ENCODE measurements at regions not wholly inside any gene's neighbourhood (a gene's known extent, or its start where the extent isn't known, plus 50 kb on each side); places are given as distances from the start of the nearest gene placed in this dataset.
"Not testable (repeated sequence)": the region's sequence is repeated elsewhere in the genome, so short reads cannot be mapped to it uniquely, and the experiment has no call there.

DNA sequence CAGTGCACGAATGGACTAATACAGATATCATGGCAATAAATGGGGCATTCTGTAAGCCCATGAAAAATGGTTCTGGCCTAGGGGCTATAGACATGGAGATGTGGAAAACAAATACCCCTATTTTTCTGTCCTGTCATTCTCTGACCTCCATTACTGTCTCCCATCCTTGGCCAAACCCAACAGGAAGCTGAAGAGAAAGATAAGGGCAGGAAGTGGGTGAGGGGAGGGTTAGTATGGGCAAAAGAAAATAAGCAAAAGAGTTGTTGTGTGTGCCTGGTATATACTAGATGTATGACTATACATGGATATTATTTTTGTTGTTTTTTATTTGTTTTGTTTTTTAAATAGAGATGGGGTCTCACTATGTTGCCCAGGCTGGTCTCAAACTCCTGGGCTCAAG, 339.3 kb downstream of the PCNX1 start:
- no peaks in the 10 kb centered on the region for H3K27me3 Mint-ChIP-seq (ENCODE audit: low read depth)
- no peak for DNase-seq (ENCODE audit: low read depth, low spot score)
- no peak overlapping the region for H3K27ac Mint-ChIP-seq (ENCODE audit: unreplicated experiment)
- H3K36me3 Mint-ChIP-seq (ENCODE audit: low read depth) = peaks cover 9% of the 10 kb centered on the region
- no peak overlapping the region for H3K4me3 Mint-ChIP-seq
- peaks cover 15% of the 10 kb centered on the region for H3K9me3 Mint-ChIP-seq
- H3K4me1 Mint-ChIP-seq = no peaks in the 10 kb centered on the region
- TF ChIP-seq, protein P1, sequence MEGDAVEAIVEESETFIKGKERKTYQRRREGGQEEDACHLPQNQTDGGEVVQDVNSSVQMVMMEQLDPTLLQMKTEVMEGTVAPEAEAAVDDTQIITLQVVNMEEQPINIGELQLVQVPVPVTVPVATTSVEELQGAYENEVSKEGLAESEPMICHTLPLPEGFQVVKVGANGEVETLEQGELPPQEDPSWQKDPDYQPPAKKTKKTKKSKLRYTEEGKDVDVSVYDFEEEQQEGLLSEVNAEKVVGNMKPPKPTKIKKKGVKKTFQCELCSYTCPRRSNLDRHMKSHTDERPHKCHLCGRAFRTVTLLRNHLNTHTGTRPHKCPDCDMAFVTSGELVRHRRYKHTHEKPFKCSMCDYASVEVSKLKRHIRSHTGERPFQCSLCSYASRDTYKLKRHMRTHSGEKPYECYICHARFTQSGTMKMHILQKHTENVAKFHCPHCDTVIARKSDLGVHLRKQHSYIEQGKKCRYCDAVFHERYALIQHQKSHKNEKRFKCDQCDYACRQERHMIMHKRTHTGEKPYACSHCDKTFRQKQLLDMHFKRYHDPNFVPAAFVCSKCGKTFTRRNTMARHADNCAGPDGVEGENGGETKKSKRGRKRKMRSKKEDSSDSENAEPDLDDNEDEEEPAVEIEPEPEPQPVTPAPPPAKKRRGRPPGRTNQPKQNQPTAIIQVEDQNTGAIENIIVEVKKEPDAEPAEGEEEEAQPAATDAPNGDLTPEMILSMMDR (conservative IDR thresholded peaks at IDR 0.05) = no peak

DNA sequence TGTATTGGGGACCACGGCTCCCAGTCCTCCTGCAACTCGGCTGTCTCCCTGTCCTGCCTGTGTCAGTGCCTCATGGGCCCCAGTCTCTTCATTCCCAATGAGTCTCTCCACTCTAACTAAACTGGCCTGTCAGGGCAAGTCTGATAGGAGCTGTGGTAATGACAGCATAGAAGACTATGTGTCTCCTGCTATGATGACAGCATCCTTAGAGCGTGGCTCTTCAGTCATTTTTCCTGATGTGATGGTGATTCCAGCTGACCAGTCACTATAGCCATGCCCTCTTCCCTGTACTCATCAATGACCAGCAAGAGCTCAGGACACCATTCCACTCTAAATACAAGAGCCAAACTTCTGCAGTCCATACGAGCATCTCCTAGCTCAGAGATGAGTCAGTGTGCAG, 339.8 kb downstream of the PCNX1 start:
- H3K4me3 Mint-ChIP-seq = no peak overlapping the region
- peaks cover 15% of the 10 kb centered on the region for H3K9me3 Mint-ChIP-seq
- H3K27ac Mint-ChIP-seq (ENCODE audit: unreplicated experiment) = peak overlapping the region; percentile 23
- TF ChIP-seq, protein P1 (conservative IDR thresholded peaks at IDR 0.05) = no peak
- no peaks in the 10 kb centered on the region for H3K4me1 Mint-ChIP-seq
- H3K27me3 Mint-ChIP-seq (ENCODE audit: low read depth) = no peaks in the 10 kb centered on the region
- H3K36me3 Mint-ChIP-seq (ENCODE audit: low read depth) = peaks cover 9% of the 10 kb centered on the region
- DNase-seq (ENCODE audit: low read depth, low spot score) = no peak

DNA sequence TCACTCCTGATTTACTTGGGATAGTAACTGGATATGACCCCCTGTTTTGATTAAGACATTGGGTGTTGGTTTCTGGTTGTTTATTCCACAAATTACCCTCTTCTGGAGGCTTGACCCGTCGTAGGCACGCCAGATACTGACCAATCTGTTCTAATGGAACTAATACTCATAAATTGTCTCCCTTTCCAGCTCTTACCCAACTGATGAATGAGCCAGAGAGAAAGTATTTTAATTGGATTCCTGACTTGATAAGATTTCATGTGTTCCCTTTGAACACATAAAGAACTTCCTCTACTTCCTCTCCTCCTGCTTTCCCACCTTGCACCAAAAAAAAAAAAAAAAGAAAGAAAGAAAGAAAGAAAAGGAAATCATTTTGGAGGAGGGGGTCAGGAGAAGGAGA, 340.9 kb downstream of the PCNX1 start:
- TF ChIP-seq, protein P1 (conservative IDR thresholded peaks at IDR 0.05) = no peak
- Mint-ChIP-seq H3K4me1 (no peaks in the 10 kb centered on the region), H3K36me3 (ENCODE audit: low read depth) (peaks cover 9% of the 10 kb centered on the region), H3K27me3 (ENCODE audit: low read depth) (no peaks in the 10 kb centered on the region), H3K9me3 (peaks cover 15% of the 10 kb centered on the region), H3K4me3 (no peak overlapping the region), H3K27ac (ENCODE audit: unreplicated experiment) (no peak overlapping the region)
- DNase-seq (ENCODE audit: low read depth, low spot score) = no peak

DNA sequence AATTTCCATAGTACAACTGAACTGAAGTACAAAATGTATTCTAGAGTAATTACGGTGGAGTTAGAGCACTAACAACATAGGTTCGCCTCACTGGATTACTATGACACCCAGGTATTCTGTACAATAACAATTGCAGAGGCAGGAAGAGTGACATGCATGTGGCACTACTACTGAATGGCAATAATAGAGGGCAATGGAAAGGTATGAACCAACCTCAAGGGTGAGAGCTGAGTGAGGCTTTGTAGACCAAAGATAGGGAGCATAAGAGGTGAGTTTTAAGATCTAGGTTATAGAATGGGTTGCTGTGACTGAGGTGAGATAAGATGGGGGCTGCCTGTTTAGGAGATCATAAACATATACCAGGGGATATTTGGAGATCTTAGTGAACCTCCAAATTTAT, 343.1 kb downstream of the PCNX1 start:
- Mint-ChIP-seq H3K27me3 (ENCODE audit: low read depth) (no peaks in the 10 kb centered on the region), H3K4me3 (no peak overlapping the region), H3K36me3 (ENCODE audit: low read depth) (peaks cover 9% of the 10 kb centered on the region), H3K4me1 (no peaks in the 10 kb centered on the region), H3K27ac (ENCODE audit: unreplicated experiment) (no peak overlapping the region), H3K9me3 (peaks cover 22% of the 10 kb centered on the region)
- TF ChIP-seq, protein P1 (conservative IDR thresholded peaks at IDR 0.05) = no peak
- DNase-seq (ENCODE audit: low read depth, low spot score) = no peak

DNA sequence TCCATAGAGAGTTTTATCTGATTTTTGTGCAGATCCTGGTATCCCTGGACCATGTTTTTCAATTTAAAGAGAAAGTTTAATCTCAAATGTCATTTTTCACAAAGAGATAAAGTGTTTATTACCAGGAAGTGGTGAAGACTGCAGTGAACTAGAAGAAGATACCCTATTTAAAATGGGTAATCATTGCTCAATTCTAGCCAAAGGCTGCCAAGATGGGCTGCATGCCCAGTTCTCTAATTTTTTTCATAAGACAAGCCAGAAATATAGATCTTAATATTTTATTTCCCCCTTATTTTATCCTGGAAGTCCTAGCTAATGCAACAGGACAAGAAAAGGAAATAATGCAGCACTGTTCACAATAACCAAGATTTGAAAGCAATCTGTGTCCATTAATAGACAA, 343.5 kb downstream of the PCNX1 start:
- Mint-ChIP-seq H3K27me3 (ENCODE audit: low read depth) (no peaks in the 10 kb centered on the region), H3K4me1 (no peaks in the 10 kb centered on the region), H3K9me3 (peaks cover 20% of the 10 kb centered on the region), H3K4me3 (no peak overlapping the region), H3K36me3 (ENCODE audit: low read depth) (peaks cover 9% of the 10 kb centered on the region), H3K27ac (ENCODE audit: unreplicated experiment) (no peak overlapping the region)
- DNase-seq (ENCODE audit: low read depth, low spot score) = no peak
- TF ChIP-seq, protein P1 (conservative IDR thresholded peaks at IDR 0.05) = no peak

DNA sequence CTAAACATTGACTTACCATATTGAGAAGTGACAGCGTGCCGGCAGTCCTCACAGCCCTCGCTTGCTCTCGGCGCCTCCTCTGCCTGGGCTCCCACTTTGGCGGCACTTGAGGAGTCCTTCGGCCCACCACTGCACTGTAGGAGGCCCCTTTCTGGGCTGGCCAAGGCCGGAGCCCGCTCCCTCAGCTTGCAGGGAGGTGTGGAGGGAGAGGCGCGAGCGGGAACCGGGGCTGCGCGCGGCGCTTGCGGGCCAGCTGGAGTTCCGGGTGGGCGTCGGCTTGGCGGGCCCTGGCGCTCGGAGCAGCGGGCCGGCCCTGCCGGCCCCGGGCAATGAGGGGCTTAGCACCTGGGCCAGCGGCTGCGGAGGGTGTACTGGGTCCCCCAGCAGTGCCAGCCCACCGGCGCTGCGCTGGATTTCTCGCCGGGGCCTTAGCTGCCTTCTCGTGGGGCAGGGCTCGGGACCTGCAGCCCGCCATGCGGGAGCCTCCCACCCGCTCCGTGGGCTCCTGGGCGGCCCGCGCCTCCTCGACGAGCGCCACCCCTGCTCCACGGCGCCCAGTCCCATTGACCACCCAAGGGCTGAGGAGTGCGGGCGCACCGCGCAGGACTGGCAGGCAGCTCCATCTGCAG, 346.9 kb downstream of the PCNX1 start:
- not testable (repeated sequence) for H3K27ac Mint-ChIP-seq (ENCODE audit: unreplicated experiment); H3K4me3 Mint-ChIP-seq; H3K27me3 Mint-ChIP-seq (ENCODE audit: low read depth); DNase-seq (ENCODE audit: low read depth, low spot score)
- peaks cover 12% of the 10 kb centered on the region for H3K4me1 Mint-ChIP-seq
- H3K9me3 Mint-ChIP-seq = peaks cover 12% of the 10 kb centered on the region
- H3K36me3 Mint-ChIP-seq (ENCODE audit: low read depth) = peaks cover 11% of the 10 kb centered on the region

All from neural crest cell (in vitro differentiated cells).